ENCODE measurements at regions not wholly inside any gene's neighbourhood (a gene's known extent, or its start where the extent isn't known, plus 50 kb on each side); places are given as distances from the start of the nearest gene placed in this dataset.

GRCh38 chrX:9147726-9148125, 113.8 kb upstream of the FAM9B start:
- ATAC-seq (no peak), DNase-seq (ENCODE audit: low read depth, low spot score) (no peak), FAIRE-seq (no peak)
- no peak overlapping the region for H2AFZ ChIP-seq (ENCODE audit: control insufficient read depth, low read depth, low read length)
- no peak overlapping the region for H3K4me3 ChIP-seq
- no peaks in the 10 kb centered on the region for H3K27me3 ChIP-seq (replicated peaks in 1 of 2; ENCODE audit: control insufficient read depth in 2 of 2, insufficient read depth in 2 of 2, low read length in 1 of 2)
- RAD21 ChIA-PET (ENCODE audit: unreplicated experiment) = no interaction called here
- POLR2A ChIA-PET = no interaction called here
- no TSS peak for BruUV-seq (replicated peaks)
- intact Hi-C loops (cut with micrococcal nuclease; ENCODE audit: unreplicated experiment) (no loop called here), in situ Hi-C loops (cut with MboI) (no loop called here)
- H3K36me3 ChIP-seq (ENCODE audit: control insufficient read depth in 2 of 2, insufficient read depth in 2 of 2, low read length in 1 of 2) = no peaks in the 10 kb centered on the region
- H3K4me2 ChIP-seq (ENCODE audit: control insufficient read depth, insufficient read depth) = no peak overlapping the region
- CTCF ChIA-PET = no interaction called here
- H3K9me3 ChIP-seq (replicated peaks; ENCODE audit: control insufficient read depth, insufficient read depth, low read length) = no peaks in the 10 kb centered on the region
- no peak overlapping the region for H3K27ac ChIP-seq (ENCODE audit: control insufficient read depth, insufficient read depth)
- no peaks in the 10 kb centered on the region for H3K79me2 ChIP-seq (ENCODE audit: control insufficient read depth, insufficient read depth, low read length)
- no peak overlapping the region for H3K9ac ChIP-seq (ENCODE audit: control insufficient read depth, insufficient read depth, low read length)
- no peaks in the 10 kb centered on the region for H4K20me1 ChIP-seq (ENCODE audit: control insufficient read depth, insufficient read depth)
- SMC1A ChIA-PET (ENCODE audit: uncharacterized antibody, unreplicated experiment) = no interaction called here
- no peaks in the 10 kb centered on the region for H3K4me1 ChIP-seq (ENCODE audit: control insufficient read depth, insufficient read depth, low read length)
- 34% methylated on average over 7 of the region's 7 CpGs for WGBS (ENCODE audit: insufficient coverage, insufficient replicate concordance, low lambda C conversion rate, missing lambda C conversion rate)
- TF ChIP-seq ZNF274 (IDR thresholded peaks at IDR 0.05; ENCODE audit: insufficient read depth, insufficient read length) = no peak
- no peak for TF ChIP-seq JUNB (IDR thresholded peaks at IDR 0.05)
- TF ChIP-seq EGR1 (IDR thresholded peaks at IDR 0.05; ENCODE audit: borderline replicate concordance in 1 of 2, low read depth in 2 of 2, low read length in 2 of 2) = no peak
- no peak for TF ChIP-seq ZNF24 (IDR thresholded peaks at IDR 0.05)
- no peak for TF ChIP-seq RELA (IDR thresholded peaks at IDR 0.05; ENCODE audit: borderline replicate concordance, partially characterized antibody)
- TF ChIP-seq POLR2A (IDR thresholded peaks at IDR 0.05; ENCODE audit: low read depth, low read length) = no peak
- no peak for TF ChIP-seq TCF3 (IDR thresholded peaks at IDR 0.05; ENCODE audit: borderline replicate concordance, insufficient read depth, low read depth, low read length)
- no peak for TF ChIP-seq E4F1 (IDR thresholded peaks at IDR 0.05; ENCODE audit: borderline replicate concordance, partially characterized antibody)
- TF ChIP-seq, protein P1, sequence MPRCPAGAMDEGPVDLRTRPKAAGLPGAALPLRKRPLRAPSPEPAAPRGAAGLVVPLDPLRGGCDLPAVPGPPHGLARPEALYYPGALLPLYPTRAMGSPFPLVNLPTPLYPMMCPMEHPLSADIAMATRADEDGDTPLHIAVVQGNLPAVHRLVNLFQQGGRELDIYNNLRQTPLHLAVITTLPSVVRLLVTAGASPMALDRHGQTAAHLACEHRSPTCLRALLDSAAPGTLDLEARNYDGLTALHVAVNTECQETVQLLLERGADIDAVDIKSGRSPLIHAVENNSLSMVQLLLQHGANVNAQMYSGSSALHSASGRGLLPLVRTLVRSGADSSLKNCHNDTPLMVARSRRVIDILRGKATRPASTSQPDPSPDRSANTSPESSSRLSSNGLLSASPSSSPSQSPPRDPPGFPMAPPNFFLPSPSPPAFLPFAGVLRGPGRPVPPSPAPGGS (IDR thresholded peaks at IDR 0.05; ENCODE audit: borderline replicate concordance, insufficient read depth, low read depth, low read length, poor library complexity, severe bottlenecking) = no peak
- TF ChIP-seq CREM (IDR thresholded peaks at IDR 0.05; ENCODE audit: low read depth) = no peak
- no peak for TF ChIP-seq HDGF (IDR thresholded peaks at IDR 0.05)
- TF ChIP-seq, protein P2, sequence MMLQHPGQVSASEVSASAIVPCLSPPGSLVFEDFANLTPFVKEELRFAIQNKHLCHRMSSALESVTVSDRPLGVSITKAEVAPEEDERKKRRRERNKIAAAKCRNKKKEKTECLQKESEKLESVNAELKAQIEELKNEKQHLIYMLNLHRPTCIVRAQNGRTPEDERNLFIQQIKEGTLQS (IDR thresholded peaks at IDR 0.05; ENCODE audit: borderline replicate concordance, extremely low read depth, low read depth, low read length) = no peak
- no peak for TF ChIP-seq POLR2AphosphoS2 (IDR thresholded peaks at IDR 0.05; ENCODE audit: low read depth, low read length)
- TF ChIP-seq YY1 (IDR thresholded peaks at IDR 0.05; ENCODE audit: low read depth, low read length) = no peak
- TF ChIP-seq, protein P3, sequence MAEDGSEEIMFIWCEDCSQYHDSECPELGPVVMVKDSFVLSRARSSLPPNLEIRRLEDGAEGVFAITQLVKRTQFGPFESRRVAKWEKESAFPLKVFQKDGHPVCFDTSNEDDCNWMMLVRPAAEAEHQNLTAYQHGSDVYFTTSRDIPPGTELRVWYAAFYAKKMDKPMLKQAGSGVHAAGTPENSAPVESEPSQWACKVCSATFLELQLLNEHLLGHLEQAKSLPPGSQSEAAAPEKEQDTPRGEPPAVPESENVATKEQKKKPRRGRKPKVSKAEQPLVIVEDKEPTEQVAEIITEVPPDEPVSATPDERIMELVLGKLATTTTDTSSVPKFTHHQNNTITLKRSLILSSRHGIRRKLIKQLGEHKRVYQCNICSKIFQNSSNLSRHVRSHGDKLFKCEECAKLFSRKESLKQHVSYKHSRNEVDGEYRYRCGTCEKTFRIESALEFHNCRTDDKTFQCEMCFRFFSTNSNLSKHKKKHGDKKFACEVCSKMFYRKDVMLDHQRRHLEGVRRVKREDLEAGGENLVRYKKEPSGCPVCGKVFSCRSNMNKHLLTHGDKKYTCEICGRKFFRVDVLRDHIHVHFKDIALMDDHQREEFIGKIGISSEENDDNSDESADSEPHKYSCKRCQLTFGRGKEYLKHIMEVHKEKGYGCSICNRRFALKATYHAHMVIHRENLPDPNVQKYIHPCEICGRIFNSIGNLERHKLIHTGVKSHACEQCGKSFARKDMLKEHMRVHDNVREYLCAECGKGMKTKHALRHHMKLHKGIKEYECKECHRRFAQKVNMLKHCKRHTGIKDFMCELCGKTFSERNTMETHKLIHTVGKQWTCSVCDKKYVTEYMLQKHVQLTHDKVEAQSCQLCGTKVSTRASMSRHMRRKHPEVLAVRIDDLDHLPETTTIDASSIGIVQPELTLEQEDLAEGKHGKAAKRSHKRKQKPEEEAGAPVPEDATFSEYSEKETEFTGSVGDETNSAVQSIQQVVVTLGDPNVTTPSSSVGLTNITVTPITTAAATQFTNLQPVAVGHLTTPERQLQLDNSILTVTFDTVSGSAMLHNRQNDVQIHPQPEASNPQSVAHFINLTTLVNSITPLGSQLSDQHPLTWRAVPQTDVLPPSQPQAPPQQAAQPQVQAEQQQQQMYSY (CRISPR knock-in tag; IDR thresholded peaks at IDR 0.05) = no peak
- no peak for TF ChIP-seq SIX5 (IDR thresholded peaks at IDR 0.05; ENCODE audit: low read depth, low read length, severe bottlenecking)
- TF ChIP-seq PBX3 (IDR thresholded peaks at IDR 0.05; ENCODE audit: insufficient replicate concordance, low read depth, low read length) = no peak

Measured in GM12878 (cell line).